Activated T-cell treated with anti-CD3 and anti-CD28 coated beads for 1 hour (primary cell): ENCODE measurements at regions not wholly inside any gene's neighbourhood (a gene's known extent, or its start where the extent isn't known, plus 50 kb on each side); places are given as distances from the start of the nearest gene placed in this dataset.

Experiments
- DNase-seq: peaks from one replicate; pipeline ENCODE4 v3.0.0-alpha.2; 2020; ENCODE audit warnings: low read depth

DNA sequence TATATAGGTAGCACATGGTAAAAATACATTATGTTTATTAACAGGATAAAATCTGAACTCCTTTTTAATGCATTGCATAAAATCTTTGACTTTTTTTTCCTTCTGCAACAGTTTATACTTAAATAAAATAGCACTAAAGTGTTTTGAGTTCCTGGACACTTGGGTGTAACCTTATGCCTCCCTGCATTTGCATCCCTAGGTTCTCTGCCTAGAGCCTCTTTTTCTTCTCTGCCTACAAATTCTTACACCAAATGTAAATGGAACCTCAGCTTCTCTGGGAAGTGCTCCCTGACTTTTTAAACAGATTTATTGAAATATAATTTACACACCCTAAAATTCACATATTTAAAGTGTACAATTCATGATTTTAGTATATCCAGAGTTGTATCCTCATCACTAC lies 1017.6 kb downstream of the CNTNAP5 start:
- DNase-seq: no peak

DNA sequence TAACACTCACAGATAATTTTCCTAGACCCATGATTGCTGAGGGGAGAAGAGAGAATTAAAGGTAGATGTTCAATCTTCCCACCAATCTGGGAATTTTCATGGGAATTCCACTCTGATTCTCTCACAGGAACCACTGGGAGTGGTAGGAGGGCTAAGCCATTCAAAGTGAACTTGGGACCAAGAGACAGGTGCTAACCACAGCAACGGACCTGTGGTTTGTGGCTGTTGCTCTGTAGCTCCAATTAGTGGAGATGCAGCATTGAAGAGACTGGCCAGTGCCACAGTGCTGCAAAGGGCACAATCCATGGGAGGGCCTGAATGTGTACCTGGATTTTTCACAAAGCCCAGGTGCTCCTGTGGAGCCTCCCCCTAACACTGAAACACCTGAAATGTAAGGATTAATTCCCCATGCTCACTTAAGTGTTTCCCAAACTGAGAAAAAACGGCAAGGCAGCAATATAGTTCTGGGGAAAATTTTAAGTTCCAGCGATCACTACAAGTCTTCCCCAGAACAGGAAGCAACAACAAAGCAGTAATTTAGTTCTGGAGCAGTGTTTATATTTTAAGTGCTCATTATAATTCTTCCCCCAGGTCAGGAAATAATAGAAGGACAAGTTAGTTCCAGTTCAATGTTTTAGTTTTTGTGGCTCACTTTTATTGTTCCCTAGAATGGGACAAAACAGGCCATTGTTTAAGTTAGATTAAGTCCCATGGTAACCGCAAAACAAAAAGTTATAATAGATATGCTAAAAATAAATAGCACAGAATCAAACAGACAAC lies 1045.8 kb downstream of the CNTNAP5 start:
- no peak for DNase-seq

DNA sequence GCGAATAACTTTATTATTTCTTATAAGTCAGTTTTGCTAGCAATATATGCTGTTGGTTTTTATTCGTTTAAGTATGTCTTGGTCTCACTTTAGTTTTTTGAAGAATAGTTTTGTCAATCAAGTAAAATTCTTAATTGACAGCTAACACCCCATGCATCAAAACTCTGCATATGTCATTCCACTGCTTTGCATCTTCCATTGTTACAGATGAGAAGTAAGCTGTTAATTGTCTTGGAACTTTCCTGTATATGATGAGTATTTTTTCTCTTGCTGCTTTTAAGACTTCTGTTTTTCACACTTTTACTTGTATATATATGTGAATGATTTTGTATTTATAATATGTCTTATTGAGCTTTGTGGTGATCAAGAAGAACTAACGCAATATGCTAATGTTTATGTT lies 1048.4 kb downstream of the CNTNAP5 start:
- DNase-seq: no peak

DNA sequence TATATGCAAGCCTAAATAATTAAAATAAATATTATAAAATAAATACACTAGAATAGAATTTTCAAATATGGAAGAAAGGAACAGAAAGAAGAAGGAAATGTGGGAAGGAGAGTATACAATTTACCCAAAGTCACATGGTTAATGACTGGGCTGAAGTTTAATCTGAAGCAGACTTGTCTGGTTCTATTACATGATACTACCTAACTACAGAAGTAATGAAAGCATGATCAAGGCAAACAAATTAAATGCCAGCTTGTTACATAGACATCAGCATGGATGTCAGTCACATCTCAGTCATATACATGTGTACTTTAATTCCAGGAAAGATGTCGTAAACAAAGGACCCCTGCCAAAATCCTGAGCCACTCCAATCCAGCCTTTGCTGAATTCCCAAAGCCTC lies 1060.8 kb downstream of the CNTNAP5 start:
- no peak for DNase-seq

DNA sequence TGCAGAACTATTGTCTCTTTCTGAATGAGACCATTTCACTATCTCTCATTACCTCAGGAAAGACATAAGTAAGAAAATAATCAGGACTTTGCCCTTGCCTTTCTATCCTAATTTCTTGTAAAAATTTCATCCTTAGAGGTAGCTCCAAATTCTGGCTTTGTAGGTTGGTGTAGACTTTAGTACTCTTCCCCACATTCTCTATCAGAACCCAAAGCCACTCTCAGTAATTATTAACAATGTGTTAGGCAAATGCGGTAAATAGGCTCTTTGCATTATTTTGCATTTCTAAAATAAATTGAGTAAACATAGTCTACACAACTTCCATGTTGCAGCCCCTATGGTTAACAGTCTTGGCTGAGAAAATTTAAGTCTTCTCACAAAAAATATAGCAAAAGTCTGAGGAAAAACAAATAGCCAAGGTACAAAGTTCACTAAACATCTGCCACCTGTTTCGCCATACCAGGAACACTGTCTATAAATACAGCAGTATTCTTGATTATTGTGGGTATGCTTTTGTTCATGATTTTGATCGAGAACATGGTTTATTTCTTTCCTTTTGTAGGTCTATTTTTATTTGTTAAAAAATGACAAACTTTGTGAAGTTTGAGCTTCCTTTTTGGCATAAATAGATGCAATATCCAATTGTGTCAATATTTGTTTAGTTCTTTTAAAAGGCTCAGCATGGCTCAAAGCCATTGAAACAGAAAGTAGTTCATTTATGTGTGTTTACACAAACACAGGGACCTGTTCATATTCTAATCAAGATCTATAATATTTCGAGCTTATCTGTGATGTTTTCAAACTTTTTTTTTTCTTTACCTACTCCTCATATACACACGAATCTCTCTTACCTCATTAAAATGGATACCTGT lies 1061.5 kb downstream of the CNTNAP5 start:
- DNase-seq: no peak

DNA sequence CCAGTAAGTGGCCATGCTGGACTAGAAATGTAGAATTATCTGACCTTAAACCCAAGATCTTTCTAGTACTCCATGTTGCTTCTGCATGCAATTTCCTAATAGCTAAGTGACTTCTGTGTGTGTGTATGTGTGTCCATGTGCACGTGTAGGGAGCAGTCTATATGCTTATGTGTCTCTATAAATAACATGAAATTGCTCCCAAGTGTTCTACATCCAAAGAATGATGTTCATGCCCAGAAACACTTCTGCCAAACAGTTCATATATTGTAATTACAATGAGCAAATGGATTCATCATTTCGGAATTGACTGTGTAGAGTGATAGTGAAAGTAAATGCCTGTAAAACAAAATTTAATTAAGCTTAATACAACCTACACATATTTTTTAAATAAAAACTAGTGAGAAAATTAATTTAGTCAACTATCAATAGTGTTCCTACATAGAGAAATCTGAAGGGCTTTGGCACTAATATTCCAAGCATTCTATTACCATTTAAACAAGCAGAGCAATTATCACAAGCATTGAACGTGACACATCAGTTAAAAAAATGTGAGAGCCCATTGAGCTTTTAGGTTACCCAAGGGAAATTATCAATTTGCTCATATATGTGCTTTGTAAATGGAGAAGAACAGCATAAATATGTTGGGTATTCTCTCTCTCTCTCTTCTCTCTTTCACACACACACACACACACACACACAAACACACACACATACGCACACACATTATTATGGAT lies 1067.4 kb downstream of the CNTNAP5 start:
- DNase-seq: no peak

DNA sequence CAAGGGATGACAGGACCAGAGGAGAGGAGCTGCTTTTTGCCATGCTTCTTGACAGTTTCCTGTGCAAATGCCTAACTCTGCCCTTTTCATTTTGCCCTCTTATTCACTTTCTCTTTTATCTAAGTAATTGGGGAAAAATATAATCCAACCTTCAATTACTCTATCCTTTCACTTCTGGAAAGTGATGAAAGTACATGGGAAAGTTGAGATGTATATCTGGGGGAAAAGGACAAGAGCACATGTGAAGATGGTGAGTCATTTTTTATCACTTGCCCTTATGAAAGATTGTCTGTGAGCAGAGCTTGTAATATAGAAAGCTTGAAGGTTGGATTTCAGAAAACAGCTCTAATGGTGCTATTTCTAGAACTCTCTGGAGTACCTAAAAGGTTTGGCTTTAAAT lies 1070.7 kb downstream of the CNTNAP5 start:
- no peak for DNase-seq

DNA sequence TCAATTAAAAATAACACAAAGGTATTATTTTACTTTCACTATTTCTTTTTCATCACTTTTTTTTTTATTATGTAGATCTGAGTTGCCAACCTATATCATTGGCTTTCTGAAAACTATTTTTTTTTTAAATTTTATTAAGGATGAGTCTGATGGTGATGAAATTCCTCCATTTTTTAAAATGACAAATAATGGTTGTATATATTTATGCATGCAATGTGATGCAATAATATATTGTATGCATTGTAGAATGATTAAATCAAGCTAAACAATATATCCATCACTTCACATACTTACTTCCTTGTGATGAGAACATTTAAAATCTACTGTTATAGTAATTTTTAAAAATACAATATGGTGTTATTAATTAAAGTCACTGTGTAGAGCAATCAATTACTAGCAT lies 1081.6 kb downstream of the CNTNAP5 start:
- no peak for DNase-seq

DNA sequence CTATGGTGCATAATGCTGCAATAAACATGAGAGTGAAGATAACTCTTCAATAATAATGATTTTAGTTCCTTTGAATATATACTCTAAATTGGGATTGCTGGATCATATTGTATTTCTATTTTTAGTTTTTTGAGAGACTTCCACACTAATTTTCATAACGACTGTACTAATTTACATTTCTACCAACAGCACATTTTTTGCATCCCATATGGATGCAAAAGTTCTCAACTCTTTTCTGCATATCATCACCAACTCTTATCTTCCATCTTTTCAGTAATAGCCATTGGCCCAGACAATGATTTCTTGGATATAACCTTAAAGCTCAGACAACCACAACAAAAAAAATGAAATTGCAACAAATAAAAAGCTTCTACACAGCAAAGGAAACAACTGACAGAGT lies 1082.4 kb downstream of the CNTNAP5 start:
- DNase-seq: no peak

DNA sequence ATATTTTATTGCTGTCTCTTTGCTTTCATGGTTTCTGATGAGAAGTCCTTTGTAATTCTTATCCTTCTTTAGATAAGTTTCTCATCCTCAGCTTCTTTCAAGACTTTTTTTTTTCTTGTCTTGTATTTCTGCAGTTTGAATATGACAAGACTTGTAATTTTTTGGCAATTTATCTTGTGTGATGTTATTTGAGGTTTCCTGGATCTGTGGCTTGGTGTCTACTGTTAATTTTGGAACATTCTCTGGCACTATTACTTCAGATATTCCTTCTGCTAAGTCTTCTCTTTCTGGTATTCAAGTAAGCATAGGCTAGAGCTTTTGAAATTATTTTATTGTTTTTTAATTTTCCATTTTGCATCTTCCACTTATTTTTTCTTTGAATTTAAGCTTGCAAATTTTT lies 1083.2 kb downstream of the CNTNAP5 start:
- no peak for DNase-seq

DNA sequence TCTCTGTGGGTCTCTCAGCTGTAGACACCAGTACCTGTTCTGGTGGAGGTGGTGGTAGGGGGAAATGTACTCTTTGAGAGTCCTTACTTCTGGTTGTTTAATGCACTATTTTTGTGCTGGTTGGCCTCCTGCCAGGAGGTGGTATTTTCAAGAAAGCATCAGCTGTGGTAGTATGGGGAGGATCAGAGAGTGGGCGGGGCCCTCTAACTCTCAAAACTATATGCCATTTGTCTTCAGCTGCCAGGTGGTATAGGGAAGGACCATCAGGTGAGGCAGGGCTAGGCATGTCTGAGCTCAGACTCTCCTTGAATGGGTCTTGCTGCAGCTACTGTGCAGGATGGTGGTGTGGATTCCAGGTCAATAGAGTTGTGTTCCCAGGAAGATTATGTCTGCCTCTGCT lies 1100.8 kb downstream of the CNTNAP5 start:
- no peak for DNase-seq

DNA sequence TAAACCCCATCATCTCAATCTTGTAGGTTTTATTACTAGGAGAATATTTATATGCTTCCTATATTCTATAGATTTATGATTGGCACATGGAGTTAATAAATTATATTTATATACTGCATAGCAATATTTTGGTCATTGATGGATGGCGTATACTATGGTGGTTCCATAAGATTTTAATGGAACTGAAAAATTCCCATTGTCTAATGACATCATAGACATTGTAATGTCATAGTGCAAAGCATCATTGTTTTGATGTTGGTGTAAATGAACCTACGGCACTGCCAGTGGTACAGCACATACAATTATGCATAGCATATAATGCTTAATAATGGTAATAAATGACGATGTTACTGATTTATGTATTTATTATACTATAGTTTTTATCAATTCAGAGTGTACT lies 1135.9 kb downstream of the CNTNAP5 start:
- DNase-seq: no peak

DNA sequence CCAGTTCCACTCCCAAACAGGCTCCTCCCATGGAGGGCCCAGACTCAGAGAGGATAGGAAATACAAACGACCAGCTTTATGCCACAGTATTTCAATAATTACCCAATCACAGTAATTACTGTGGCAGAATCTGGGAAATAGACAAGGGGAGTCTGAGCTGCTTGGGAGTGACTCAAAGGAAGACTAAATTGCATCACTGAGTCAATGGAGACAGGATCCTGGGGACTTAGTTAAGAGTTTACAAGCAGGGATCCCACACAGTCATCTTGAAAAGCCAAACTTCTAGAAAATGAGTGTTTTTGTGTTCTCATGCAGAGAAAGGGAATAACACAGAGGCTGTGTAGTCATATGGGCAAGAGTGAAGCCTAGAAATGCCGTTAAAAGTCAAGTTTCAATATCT lies 1142.1 kb downstream of the CNTNAP5 start:
- DNase-seq: no peak

DNA sequence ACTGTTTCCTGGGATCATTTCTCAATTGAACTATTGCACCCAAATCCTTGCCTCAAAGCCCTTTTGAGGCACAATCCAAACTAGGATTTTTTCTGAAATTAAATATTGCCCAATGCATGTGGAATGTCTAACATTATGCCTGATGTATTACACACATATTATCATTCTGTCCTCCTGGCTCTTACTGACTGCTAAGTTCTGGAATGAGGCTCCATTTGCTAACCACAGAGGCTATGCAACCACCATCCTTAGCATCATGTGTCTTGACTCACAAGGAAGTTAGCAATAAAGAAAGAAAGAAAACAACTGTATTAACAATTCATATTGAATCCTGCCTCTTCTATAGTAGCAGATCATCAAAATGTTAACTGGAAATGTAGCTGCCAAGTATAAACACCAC lies 1142.7 kb downstream of the CNTNAP5 start:
- no peak for DNase-seq

DNA sequence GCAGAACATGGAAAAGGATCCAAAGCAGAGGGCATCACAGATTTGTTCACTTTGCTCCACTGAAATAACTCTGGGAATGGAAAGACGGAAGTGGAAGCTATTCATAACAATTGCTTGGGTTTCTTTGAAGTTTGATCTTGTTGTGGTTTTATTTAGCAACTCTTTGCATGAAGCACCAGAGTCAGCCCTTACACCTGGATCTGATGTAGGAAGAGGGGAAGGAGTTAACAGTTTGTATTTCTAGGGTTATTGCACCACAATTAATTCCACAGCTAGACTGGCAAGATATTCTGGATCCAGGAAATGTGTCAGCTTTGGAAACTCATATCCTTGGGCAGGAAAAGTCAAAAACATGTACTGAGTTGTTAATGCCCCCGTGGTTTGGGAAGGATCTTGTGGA lies 1143.4 kb downstream of the CNTNAP5 start:
- no peak for DNase-seq

DNA sequence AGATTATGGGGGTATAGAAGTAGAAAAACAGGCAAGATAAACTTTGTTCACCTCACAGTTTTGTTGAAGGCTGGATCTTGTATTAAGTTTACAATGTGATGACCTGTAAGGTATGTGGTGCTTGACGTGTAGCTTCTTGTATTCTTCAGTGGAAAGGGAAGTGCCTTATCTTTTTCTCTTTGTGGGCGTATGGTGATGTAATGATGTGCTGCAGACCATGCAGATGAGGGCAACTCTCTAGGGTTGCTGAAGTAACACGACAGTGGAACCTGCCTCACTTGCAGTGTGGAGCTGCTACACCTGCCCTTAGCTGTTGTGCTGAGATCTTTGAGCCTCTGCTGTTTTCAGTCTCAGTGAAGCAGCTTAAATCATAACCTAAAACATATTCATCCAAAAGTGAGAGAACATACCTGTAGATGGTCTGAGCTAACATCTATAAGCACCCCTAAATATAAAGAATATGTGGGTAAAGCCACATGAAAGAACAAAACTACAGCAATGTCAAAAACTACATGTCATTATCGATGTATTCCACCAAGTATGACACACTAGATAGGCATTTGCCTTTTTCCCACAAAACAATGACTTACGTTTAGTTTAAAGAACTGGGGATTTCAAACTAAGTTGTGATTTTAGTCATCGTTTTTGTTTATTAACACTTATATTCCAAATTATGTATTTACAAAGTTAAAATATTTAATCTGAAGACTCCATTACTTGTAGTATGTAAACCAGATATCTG lies 1144.1 kb downstream of the CNTNAP5 start:
- DNase-seq: no peak

DNA sequence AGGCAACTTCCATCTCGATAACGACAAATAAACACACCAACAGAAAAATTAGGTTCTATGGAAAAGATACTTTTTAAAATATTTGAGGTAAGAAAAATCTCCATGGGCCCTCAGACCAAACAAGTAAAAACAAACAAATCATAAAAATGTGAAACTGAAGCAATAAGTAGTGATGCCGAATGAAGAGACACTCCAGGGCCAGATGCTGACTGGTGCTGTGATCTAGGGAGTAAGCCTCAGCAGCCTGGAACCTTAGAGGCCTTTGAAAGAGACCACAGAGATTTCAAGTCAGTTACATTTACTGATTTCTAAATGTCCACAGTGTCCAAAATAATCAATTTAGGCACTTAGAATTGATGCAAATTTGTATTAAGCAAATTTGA lies 1144.7 kb downstream of the CNTNAP5 start:
- no peak for DNase-seq

DNA sequence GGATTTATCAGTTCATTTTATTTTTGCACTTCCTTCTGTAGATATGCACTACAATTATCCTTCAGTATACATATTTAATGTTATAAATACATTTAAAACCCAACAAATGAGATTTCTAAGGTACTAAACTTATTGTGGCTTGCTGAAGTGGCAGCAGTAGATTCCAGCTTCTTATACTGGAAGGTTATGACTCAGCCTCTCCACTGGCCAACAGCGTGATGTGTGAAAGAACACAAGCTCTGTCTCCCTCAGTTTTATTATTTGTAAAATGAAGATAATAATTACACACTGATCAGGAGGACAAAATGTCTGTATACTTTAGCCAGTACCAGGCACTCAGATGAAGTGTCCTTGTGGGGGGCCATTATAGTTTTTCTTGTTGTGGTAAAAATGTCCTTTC lies 1147.1 kb downstream of the CNTNAP5 start:
- DNase-seq: no peak

DNA sequence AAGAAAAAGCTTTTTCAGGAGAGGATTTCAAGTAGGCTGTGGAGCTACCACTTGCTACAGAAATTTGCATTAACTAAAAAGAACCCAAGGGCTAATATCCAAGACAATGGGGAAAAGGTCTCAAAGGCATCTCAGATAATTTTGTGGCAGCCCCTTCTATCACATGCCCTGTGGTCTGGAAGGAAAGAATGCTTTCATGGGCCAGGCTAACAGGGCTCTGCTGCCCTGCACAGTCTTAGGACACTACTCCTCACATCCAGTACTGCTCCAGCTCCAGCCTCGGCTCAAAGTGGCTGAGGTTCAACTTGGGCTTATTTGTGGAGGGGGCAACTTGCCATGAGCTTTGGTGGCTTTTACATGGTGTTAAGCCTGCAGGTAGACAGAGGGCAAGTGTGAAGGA lies 1150.3 kb downstream of the CNTNAP5 start:
- DNase-seq: no peak

DNA sequence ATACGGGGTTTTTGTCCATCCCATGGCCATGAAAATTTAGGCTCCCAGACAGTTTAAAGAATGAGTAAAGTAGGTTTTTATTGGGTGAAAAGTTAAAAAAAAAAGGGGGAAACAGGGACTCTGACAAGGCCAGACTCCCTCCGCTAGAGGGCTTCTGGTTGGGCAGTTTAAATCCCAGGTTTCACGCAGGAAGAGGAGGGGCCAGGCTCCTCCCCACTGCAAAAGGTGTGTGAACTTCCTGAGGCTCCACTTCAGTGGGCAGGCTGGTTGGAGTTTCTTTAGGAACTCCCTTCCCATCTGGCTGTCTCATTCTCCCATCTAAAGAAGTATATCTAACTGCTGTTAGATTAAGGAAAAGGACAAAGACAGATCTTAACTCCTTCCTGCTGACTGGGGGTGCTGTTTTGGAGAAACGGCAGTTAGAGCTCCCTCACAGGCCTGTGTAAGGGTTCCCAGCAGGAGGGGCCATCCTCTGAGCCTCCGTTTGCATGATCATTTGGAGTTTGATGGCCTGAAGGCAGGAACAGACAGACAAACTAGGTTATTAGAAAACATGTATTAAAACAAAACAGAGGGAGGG lies 1160.7 kb downstream of the CNTNAP5 start:
- DNase-seq: no peak

DNA sequence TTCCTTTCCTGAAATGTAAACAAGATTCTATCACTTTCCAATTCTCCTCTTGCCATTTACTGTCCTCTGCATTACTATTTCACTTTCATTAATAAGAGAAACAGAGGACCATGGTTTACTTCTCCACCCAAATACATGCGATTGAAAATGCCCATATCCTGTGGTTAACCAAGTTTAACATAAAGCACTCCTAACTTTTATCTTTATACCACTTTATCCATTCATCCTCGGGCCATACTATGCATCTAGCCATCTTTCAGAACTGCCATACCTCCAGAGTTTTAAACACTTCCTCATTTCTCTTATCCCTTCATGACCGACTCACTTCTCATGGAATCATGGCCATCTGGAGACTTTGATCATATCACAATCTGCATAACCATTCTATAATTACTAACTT lies 1182.3 kb downstream of the CNTNAP5 start:
- no peak for DNase-seq

DNA sequence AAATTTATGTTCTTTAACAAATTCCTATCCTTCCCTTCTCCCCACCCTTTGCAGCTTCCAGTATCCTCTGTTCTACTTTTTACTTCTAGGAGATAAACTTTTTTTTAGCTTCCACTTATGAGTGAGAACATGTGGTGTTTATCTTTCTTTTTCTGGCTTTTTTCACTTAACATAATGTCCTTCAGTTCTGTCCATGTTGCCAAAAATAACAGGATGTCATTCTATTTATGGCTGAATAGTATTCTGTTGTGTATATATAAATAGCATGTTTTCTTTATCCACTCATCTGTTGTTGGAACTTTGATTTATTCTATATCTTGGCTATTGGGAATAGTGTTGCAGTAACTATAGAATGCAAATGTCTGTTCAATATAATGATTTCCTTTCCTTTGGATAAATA lies 1191.2 kb downstream of the CNTNAP5 start:
- no peak for DNase-seq
